SKM-1 treated with dmso at 0.1 percent for 144 hours (cell line): ENCODE measurements at regions not wholly inside any gene's neighbourhood (a gene's known extent, or its start where the extent isn't known, plus 50 kb on each side); places are given as distances from the start of the nearest gene placed in this dataset.

Source experiments
- DNase-seq: peaks from one replicate; lab custom pipeline; 2025; ENCODE audit not compliant: unreplicated experiment; lab: John Stamatoyannopoulos, UW

- no peak for DNase-seq
Measured at GRCh38 chr1:163730411-163730821, 408.7 kb downstream of the NUF2 start.

GRCh38 chr1:163737261-163737660 lies 415.5 kb downstream of the NUF2 start:
- no peak for DNase-seq

- no peak for DNase-seq
Measured at GRCh38 chr1:163744301-163744887, 422.6 kb downstream of the NUF2 start.

- no peak for DNase-seq
Measured at GRCh38 chr1:163745204-163745603, 423.4 kb downstream of the NUF2 start.

GRCh38 chr1:163747261-163747660 lies 425.5 kb downstream of the NUF2 start:
- no peak for DNase-seq

- no peak for DNase-seq
Measured at GRCh38 chr1:163747855-163748254, 426.1 kb downstream of the NUF2 start.

GRCh38 chr1:163758977-163759670 lies 437.4 kb downstream of the NUF2 start:
- no peak for DNase-seq

- DNase-seq = no peak
Measured at GRCh38 chr1:163761898-163762297, 440.1 kb downstream of the NUF2 start.

- no peak for DNase-seq
Measured at GRCh38 chr1:163766257-163766918, 444.6 kb downstream of the NUF2 start.

- no peak for DNase-seq
Measured at GRCh38 chr1:163768576-163768975, 446.8 kb downstream of the NUF2 start.

- no peak for DNase-seq
Measured at GRCh38 chr1:163770265-163770664, 448.5 kb downstream of the NUF2 start.

GRCh38 chr1:163771637-163772036 lies 449.9 kb downstream of the NUF2 start:
- no peak for DNase-seq

- DNase-seq = no peak
Measured at GRCh38 chr1:163772246-163772645, 450.5 kb downstream of the NUF2 start.

- DNase-seq = no peak
Measured at GRCh38 chr1:163773396-163773795, 451.6 kb downstream of the NUF2 start.

- no peak for DNase-seq
Measured at GRCh38 chr1:163774401-163774945, 452.7 kb downstream of the NUF2 start.

- no peak for DNase-seq
Measured at GRCh38 chr1:163774978-163775620, 453.3 kb downstream of the NUF2 start.

- DNase-seq = no peak
Measured at GRCh38 chr1:163777205-163777604, 455.5 kb downstream of the NUF2 start.

GRCh38 chr1:163781146-163781545 lies 459.4 kb downstream of the NUF2 start:
- DNase-seq = no peak

GRCh38 chr1:163785868-163786405 lies 464.2 kb downstream of the NUF2 start:
- DNase-seq = no peak

GRCh38 chr1:163789911-163790310 lies 468.2 kb downstream of the NUF2 start:
- DNase-seq = no peak

- no peak for DNase-seq
Measured at GRCh38 chr1:163794551-163794950, 472.8 kb downstream of the NUF2 start.
